ENCODE measurements at regions not wholly inside any gene's neighbourhood (a gene's known extent, or its start where the extent isn't known, plus 50 kb on each side); places are given as distances from the start of the nearest gene placed in this dataset.

DNA sequence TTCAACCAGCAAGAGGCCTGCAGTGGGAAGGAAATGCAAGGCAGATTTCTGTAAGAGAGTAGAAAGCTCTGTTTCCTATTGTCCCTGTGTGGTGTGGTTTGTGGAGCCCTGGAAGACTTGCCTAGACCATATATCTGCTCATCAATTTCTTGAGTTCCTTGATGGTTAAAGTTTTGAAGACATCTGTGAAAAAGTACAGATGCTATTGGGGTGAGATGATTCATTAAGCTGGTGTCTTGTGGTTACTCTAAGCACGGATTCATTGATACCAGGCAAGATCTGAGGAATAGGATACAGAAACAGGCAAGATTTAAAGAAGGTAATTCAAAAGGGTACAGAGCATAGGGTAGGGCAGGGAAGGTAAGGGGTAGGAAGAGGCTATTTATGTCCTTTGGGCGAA, 275.8 kb upstream of the SESN3 start:
- H4K91ac ChIP-seq (ENCODE audit: insufficient read depth, low read depth, low read length), result no peak overlapping the region
- H2BK5ac ChIP-seq (ENCODE audit: low read depth, low read length, poor library complexity, severe bottlenecking), result no peak overlapping the region
- H2BK20ac ChIP-seq (ENCODE audit: low read depth, low read length), result no peak overlapping the region
- no peak overlapping the region for H4K8ac ChIP-seq (ENCODE audit: low read depth in 2 of 2, low read length in 2 of 2)
- peaks cover 10% of the 10 kb centered on the region; the same call in 1 of the 2 replicates for H3K27me3 ChIP-seq (ENCODE audit: control insufficient read depth, insufficient read depth, low read length)
- H4K20me1 ChIP-seq (ENCODE audit: insufficient read depth, low read length), result no peaks in the 10 kb centered on the region
- H2AK9ac ChIP-seq (replicated peaks; ENCODE audit: low read depth, low read length, poor library complexity), result no peak overlapping the region
- intact Hi-C loops (cut with micrococcal nuclease), result no loop called here
- H2AFZ ChIP-seq (replicated peaks; ENCODE audit: low read length, poor library complexity), result no peak overlapping the region
- no peak overlapping the region for H3K56ac ChIP-seq (ENCODE audit: extremely low read depth, insufficient read depth, low read length)
- H4K5ac ChIP-seq (ENCODE audit: low read depth, low read length), result no peak overlapping the region
- no peak for ATAC-seq (ENCODE audit: low read depth)
- WGBS, 2 experiments (ENCODE audit: extremely low coverage in 2 of 2, insufficient read length in 1 of 2), result 100% methylated on average over 1 of the region's 2 CpGs; no CpG with 5 or more reads in 1 of the 2 experiments
- H3K4ac ChIP-seq (ENCODE audit: low read depth, low read length), result no peak overlapping the region
- no peak for DNase-seq
- no peak overlapping the region for H3K23ac ChIP-seq (ENCODE audit: low read depth, low read length)
- no peaks in the 10 kb centered on the region for H3K36me3 ChIP-seq (ENCODE audit: control insufficient read depth, insufficient read depth, low read length)
- no peak overlapping the region for H3K4me2 ChIP-seq (ENCODE audit: low read depth, low read length)
- H3K9me1 ChIP-seq (ENCODE audit: insufficient read depth, low read length), result no peaks in the 10 kb centered on the region
- H2BK120ac ChIP-seq (ENCODE audit: low read depth, low read length), result no peak overlapping the region
- in situ Hi-C loops (cut with MboI; ENCODE audit: low sequenced_read_pairs), result no loop called here
- CTCF ChIA-PET, result no interaction called here
- no peak overlapping the region for H3K14ac ChIP-seq (replicated peaks; ENCODE audit: low read depth, low read length)
- no peaks in the 10 kb centered on the region for H3K79me1 ChIP-seq (ENCODE audit: low read depth in 1 of 2, low read length in 2 of 2)
- no peak overlapping the region for H3K4me3 ChIP-seq (ENCODE audit: insufficient read depth, low read depth, low read length)
- no peak overlapping the region for H3K9ac ChIP-seq (ENCODE audit: low read depth, low read length)
- H3K4me1 ChIP-seq (ENCODE audit: control insufficient read depth, insufficient read depth, low read length), result no peaks in the 10 kb centered on the region
- no peaks in the 10 kb centered on the region; the same call in 1 of the 2 replicates for H3K9me3 ChIP-seq (ENCODE audit: control insufficient read depth, insufficient read depth, low read length)
- no peak overlapping the region for H3K18ac ChIP-seq (ENCODE audit: low read depth, low read length)
- no TSS peak for BruUV-seq (replicated peaks)
- no peak overlapping the region for H2AK5ac ChIP-seq (ENCODE audit: low read depth, low read length)
- no peak overlapping the region for H3K27ac ChIP-seq (ENCODE audit: insufficient read depth, low read length)
- no peak for TF ChIP-seq CEBPB (IDR thresholded peaks at IDR 0.05; ENCODE audit: low read depth, low read length)
- TF ChIP-seq MXI1 (IDR thresholded peaks at IDR 0.05; ENCODE audit: borderline replicate concordance, low read depth, low read length), result no peak
- TF ChIP-seq BHLHE40 (IDR thresholded peaks at IDR 0.05; ENCODE audit: low read depth, low read length), result no peak
- no peak for TF ChIP-seq SMC3 (IDR thresholded peaks at IDR 0.05; ENCODE audit: low read depth, low read length)
- TF ChIP-seq, protein P1, sequence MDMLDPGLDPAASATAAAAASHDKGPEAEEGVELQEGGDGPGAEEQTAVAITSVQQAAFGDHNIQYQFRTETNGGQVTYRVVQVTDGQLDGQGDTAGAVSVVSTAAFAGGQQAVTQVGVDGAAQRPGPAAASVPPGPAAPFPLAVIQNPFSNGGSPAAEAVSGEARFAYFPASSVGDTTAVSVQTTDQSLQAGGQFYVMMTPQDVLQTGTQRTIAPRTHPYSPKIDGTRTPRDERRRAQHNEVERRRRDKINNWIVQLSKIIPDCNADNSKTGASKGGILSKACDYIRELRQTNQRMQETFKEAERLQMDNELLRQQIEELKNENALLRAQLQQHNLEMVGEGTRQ (IDR thresholded peaks at IDR 0.05; ENCODE audit: low read depth, low read length), result no peak
- TF ChIP-seq POLR2A (IDR thresholded peaks at IDR 0.05; ENCODE audit: low read depth, low read length), result no peak
- TF ChIP-seq RCOR1 (IDR thresholded peaks at IDR 0.05; ENCODE audit: insufficient replicate concordance, low read length), result no peak
- TF ChIP-seq MAFK (IDR thresholded peaks at IDR 0.05; ENCODE audit: low read depth, low read length), result no peak
- no peak for TF ChIP-seq RAD21 (IDR thresholded peaks at IDR 0.05; ENCODE audit: low read length)
- TF ChIP-seq NFE2L2 (IDR thresholded peaks at IDR 0.05; ENCODE audit: low read depth, low read length), result no peak
- no peak for TF ChIP-seq RFX5 (IDR thresholded peaks at IDR 0.05; ENCODE audit: low read depth, low read length)
- TF ChIP-seq FOS (IDR thresholded peaks at IDR 0.05; ENCODE audit: low read depth, low read length), result no peak
- TF ChIP-seq MAZ (IDR thresholded peaks at IDR 0.05; ENCODE audit: borderline replicate concordance, low read depth, low read length), result no peak
- TF ChIP-seq, protein P2, sequence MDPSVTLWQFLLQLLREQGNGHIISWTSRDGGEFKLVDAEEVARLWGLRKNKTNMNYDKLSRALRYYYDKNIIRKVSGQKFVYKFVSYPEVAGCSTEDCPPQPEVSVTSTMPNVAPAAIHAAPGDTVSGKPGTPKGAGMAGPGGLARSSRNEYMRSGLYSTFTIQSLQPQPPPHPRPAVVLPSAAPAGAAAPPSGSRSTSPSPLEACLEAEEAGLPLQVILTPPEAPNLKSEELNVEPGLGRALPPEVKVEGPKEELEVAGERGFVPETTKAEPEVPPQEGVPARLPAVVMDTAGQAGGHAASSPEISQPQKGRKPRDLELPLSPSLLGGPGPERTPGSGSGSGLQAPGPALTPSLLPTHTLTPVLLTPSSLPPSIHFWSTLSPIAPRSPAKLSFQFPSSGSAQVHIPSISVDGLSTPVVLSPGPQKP (IDR thresholded peaks at IDR 0.05; ENCODE audit: borderline replicate concordance, low read depth, low read length), result no peak
- TF ChIP-seq, protein P3, sequence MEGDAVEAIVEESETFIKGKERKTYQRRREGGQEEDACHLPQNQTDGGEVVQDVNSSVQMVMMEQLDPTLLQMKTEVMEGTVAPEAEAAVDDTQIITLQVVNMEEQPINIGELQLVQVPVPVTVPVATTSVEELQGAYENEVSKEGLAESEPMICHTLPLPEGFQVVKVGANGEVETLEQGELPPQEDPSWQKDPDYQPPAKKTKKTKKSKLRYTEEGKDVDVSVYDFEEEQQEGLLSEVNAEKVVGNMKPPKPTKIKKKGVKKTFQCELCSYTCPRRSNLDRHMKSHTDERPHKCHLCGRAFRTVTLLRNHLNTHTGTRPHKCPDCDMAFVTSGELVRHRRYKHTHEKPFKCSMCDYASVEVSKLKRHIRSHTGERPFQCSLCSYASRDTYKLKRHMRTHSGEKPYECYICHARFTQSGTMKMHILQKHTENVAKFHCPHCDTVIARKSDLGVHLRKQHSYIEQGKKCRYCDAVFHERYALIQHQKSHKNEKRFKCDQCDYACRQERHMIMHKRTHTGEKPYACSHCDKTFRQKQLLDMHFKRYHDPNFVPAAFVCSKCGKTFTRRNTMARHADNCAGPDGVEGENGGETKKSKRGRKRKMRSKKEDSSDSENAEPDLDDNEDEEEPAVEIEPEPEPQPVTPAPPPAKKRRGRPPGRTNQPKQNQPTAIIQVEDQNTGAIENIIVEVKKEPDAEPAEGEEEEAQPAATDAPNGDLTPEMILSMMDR (conservative IDR thresholded peaks at IDR 0.05; ENCODE audit: low read depth, low read length), result no peak
- TF ChIP-seq CHD1 (IDR thresholded peaks at IDR 0.05; ENCODE audit: low read depth, low read length), result no peak
- POLR2A ChIA-PET (ENCODE audit: unreplicated experiment), result no interaction called here
- no peak overlapping the region for H2BK15ac ChIP-seq (ENCODE audit: low read depth, low read length)
- dilution Hi-C loops (cut with HindIII; ENCODE audit: low sequenced_read_pairs, unreplicated experiment), result no loop called here

Measured in IMR-90 (cell line).